Large intestine (tissue), 3 donors: ENCODE measurements at regions not wholly inside any gene's neighbourhood (a gene's known extent, or its start where the extent isn't known, plus 50 kb on each side); places are given as distances from the start of the nearest gene placed in this dataset.
"Not testable (repeated sequence)": the region's sequence is repeated elsewhere in the genome, so short reads cannot be mapped to it uniquely, and the experiment has no call there.

Experiments used
- DNase-seq, 2 donors: peaks; one replicate each; pipeline versions ENCODE4 v3.0.0 to v3.0.0-alpha.2; 2013
- H3K27ac ChIP-seq: one replicate; pipeline ENCODE4 v1.5.1; 2013; ENCODE audit warnings: low read length
- H3K27me3 ChIP-seq: 2 replicates; pipeline ENCODE4 v1.6.1; 2013; ENCODE audit warnings: low read length; ENCODE audit not compliant: control insufficient read depth, insufficient read depth
- H3K36me3 ChIP-seq: 2 replicates; pipeline ENCODE4 v1.6.1; 2013; ENCODE audit warnings: low read length; ENCODE audit not compliant: control insufficient read depth, insufficient read depth
- H3K4me1 ChIP-seq: one replicate; pipeline ENCODE4 v1.6.1; 2013; ENCODE audit warnings: low read length; ENCODE audit not compliant: control insufficient read depth, insufficient read depth
- H3K4me3 ChIP-seq: one replicate; pipeline ENCODE4 v1.5.1; 2013; ENCODE audit warnings: low read length
- H3K9me3 ChIP-seq: one replicate; pipeline ENCODE4 v1.6.1; 2013; ENCODE audit warnings: mild to moderate bottlenecking, low read depth, low read length, moderate library complexity; ENCODE audit not compliant: control insufficient read depth
- WGBS: methylation state at CpG from one replicate; pipeline ENCODE4 v1.1.5; 2013; ENCODE audit warnings: low lambda C conversion rate; ENCODE audit not compliant: insufficient coverage; 5-methylcytosine and 5-hydroxymethylcytosine counted together

- Histone ChIP-seq H3K9me3 (no peaks in the 10 kb centered on the region), H3K36me3 (no peaks in the 10 kb centered on the region), H3K4me1 (peaks cover 4% of the 10 kb centered on the region), H3K27ac (no peak overlapping the region), H3K27me3 (no peaks in the 10 kb centered on the region), H3K4me3 (no peak overlapping the region)
- no peak for DNase-seq
- 80% methylated on average over 1 of the region's 2 CpGs for WGBS
These were observed 67.6 kb upstream of the KCNK12 start for GRCh38 chr2:47638430-47638829.

- no peak overlapping the region for H3K4me3 ChIP-seq
- no peaks in the 10 kb centered on the region for H3K27me3 ChIP-seq
- no peak for DNase-seq
- no peaks in the 10 kb centered on the region for H3K9me3 ChIP-seq
- peaks cover 4% of the 10 kb centered on the region for H3K4me1 ChIP-seq
- no peak overlapping the region for H3K27ac ChIP-seq
- WGBS, result no CpG with 5 or more reads among the region's 10 CpGs
- H3K36me3 ChIP-seq, result no peaks in the 10 kb centered on the region
These were observed 65.9 kb upstream of the KCNK12 start for GRCh38 chr2:47636596-47637264.

DNA sequence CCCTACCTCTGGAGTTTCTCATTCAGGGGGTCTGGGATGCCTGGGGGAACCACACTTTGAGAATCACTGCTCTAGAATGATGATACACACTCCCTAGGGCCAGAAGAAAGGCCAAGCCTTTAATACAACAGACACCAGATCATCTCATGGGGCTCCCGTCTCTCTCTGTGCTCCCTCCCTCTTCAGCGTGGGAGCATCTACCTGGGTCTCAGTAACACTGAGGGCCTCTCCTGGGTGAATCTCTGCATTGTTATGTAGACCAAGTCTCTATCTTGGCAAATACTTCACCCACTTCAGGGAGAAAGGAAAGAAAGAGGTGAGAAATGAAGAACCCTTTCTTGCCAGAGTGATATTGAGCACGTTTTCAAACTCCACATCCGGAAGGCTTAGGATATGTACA, 65.4 kb upstream of the KCNK12 start:
- 80% methylated on average over 1 of the region's 4 CpGs for WGBS

GRCh38 chr2:47632754-47633153, 62.0 kb upstream of the KCNK12 start:
- H3K4me1 ChIP-seq, result no peaks in the 10 kb centered on the region
- no peak overlapping the region for H3K4me3 ChIP-seq
- H3K9me3 ChIP-seq, result no peaks in the 10 kb centered on the region
- no peaks in the 10 kb centered on the region for H3K36me3 ChIP-seq
- no peak for DNase-seq
- H3K27me3 ChIP-seq, result no peaks in the 10 kb centered on the region
- no CpG with 5 or more reads among the region's 3 CpGs for WGBS
- no peak overlapping the region for H3K27ac ChIP-seq

More for the DNA sequence above, 65.4 kb upstream of the KCNK12 start:
- Histone ChIP-seq H3K4me3 (no peak overlapping the region), H3K36me3 (no peaks in the 10 kb centered on the region), H3K4me1 (peaks cover 4% of the 10 kb centered on the region), H3K9me3 (no peaks in the 10 kb centered on the region), H3K27ac (no peak overlapping the region), H3K27me3 (no peaks in the 10 kb centered on the region)
- no peak for DNase-seq

- Histone ChIP-seq H3K27ac (no peak overlapping the region), H3K4me3 (no peak overlapping the region), H3K36me3 (no peaks in the 10 kb centered on the region), H3K27me3 (no peaks in the 10 kb centered on the region), H3K4me1 (no peaks in the 10 kb centered on the region), H3K9me3 (no peaks in the 10 kb centered on the region)
- no CpG with 5 or more reads among the region's 12 CpGs for WGBS
- DNase-seq, result no peak
These were observed 61.1 kb upstream of the KCNK12 start for GRCh38 chr2:47631792-47632398.

GRCh38 chr2:47631306-47631705, 60.5 kb upstream of the KCNK12 start:
- WGBS, result no CpG with 5 or more reads among the region's 6 CpGs
- no peak for DNase-seq
- Histone ChIP-seq H3K9me3 (no peaks in the 10 kb centered on the region), H3K4me1 (no peaks in the 10 kb centered on the region), H3K27me3 (no peaks in the 10 kb centered on the region), H3K27ac (no peak overlapping the region), H3K4me3 (no peak overlapping the region), H3K36me3 (no peaks in the 10 kb centered on the region)

DNA sequence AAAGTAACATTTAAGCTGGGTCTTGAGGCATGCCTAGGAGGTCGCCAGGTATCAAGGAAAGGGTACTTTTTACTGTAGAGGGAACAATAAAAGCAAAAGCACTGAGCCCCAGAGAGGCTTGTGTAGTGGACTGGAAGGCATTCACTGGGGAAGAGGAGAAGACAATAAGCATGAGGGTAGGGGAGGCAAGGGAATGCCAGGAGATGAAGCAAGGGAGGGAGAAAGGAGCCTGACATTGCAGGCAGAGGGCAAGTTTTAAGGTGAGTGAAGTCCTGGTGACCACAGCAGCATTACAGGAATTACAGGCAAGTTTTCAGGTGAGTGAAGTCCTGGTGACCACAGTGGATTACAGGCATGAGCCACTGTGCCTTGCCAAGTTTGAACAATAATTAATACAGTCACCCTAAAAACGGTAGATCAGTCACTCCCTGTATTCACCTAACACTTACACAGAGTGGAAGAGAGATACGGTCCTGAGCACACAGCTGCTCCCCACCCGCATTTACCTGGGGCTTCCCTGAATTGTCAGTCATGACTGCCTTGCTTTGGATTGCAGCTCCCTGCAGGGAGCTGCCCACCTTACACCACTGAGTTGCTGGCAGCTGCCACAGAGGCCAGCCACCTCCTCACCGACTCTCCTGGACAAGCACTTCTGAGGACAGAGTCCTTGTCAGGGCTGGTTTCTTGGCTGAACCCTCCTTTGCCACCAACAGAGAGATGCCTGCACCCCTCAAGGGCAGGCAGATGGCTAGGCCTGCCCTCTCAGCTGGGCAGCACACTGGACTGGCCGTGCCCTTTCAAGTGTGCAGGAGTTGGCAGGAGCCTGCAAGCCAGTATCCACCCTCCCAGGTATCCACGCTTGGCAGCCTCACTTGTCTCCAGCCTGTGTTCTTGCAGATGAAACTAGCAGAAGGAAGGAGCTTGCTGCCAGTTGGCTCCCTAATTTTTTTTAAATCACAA, 59.0 kb upstream of the KCNK12 start:
- no peaks in the 10 kb centered on the region for H3K9me3 ChIP-seq
- H3K36me3 ChIP-seq, result no peaks in the 10 kb centered on the region
- WGBS, result 40% methylated on average over 1 of the region's 7 CpGs
- H3K4me1 ChIP-seq, result no peaks in the 10 kb centered on the region
- no peak overlapping the region for H3K27ac ChIP-seq
- H3K4me3 ChIP-seq, result no peak overlapping the region
- H3K27me3 ChIP-seq, result no peaks in the 10 kb centered on the region
- DNase-seq, result no peak

- no peaks in the 10 kb centered on the region for H3K9me3 ChIP-seq
- WGBS, result no CpG with 5 or more reads among the region's 3 CpGs
- no peaks in the 10 kb centered on the region for H3K4me1 ChIP-seq
- H3K4me3 ChIP-seq, result no peak overlapping the region
- no peaks in the 10 kb centered on the region for H3K27me3 ChIP-seq
- no peak overlapping the region for H3K27ac ChIP-seq
- DNase-seq, result no peak
- H3K36me3 ChIP-seq, result no peaks in the 10 kb centered on the region
These were observed 58.1 kb upstream of the KCNK12 start for GRCh38 chr2:47628904-47629303.

DNA sequence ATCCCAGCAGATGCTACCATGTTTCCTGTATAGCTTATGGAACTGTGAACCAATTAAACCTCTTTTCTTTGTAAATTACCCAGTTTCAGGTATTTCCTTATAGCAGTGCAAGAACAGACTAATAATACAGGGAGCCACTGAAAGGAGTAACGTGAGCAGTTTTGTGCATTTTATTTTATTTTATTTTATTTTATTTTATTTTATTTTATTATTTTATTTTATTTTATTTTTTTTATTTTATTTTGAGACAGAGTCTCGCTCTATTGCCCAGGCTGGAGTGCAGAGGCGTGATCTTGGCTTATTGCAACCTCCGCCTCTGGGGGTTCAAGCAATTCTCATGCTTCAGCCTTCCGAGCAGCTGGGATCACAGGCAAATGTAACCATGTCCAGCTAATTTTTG, 55.9 kb upstream of the KCNK12 start:
- Histone ChIP-seq H3K4me3 (no peak overlapping the region), H3K4me1 (no peaks in the 10 kb centered on the region), H3K9me3 (no peaks in the 10 kb centered on the region), H3K27me3 (no peaks in the 10 kb centered on the region), H3K36me3 (no peaks in the 10 kb centered on the region), H3K27ac (no peak overlapping the region)
- DNase-seq, result no peak
- WGBS, result 98% methylated on average over 4 of the region's 5 CpGs

DNA sequence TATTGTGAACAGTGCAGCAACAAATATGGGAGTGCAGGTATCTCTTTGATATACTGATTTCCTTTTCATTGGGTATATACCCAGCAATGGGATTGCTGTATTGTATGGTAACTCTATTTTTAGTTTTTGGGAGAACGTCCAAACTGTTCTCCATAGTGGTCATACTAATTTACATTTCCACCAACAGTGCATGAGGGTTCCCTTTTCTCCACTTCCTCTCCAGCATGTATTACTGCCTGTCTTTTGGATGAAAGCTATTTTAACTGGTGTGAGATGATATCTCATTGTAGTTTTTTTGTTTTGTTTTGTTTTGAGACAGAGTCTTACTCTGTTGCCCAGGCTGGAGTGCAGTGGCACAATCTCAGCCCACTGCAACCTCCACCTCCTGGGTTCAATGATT, 52.4 kb upstream of the KCNK12 start:
- not testable (repeated sequence) for H3K27ac ChIP-seq, H3K36me3 ChIP-seq, H3K27me3 ChIP-seq, H3K4me3 ChIP-seq, DNase-seq, H3K4me1 ChIP-seq, H3K9me3 ChIP-seq
- 88% methylated on average over 1 of the region's 1 CpG for WGBS
